LNCaP clone FGC (cell line): ENCODE measurements at regions not wholly inside any gene's neighbourhood (a gene's known extent, or its start where the extent isn't known, plus 50 kb on each side); places are given as distances from the start of the nearest gene placed in this dataset.

Experiments used
- DNase-seq: peaks from one replicate; pipeline ENCODE4 v3.0.0-alpha.2; 2011; ENCODE audit warnings: low read depth
- H3K4me3 ChIP-seq: 2 replicates; pipeline ENCODE4 v1.5.1; 2011; ENCODE audit warnings: mild to moderate bottlenecking, low read depth, low read length, control low read depth
- TF ChIP-seq, protein P1 (sequence below): IDR thresholded peaks from 2 replicates; pipeline ENCODE4 v1.5.1; 2012; ENCODE audit warnings: mild to moderate bottlenecking; ENCODE audit not compliant: control insufficient read depth, insufficient read depth; ENCODE audit errors: extremely low read depth

DNA sequence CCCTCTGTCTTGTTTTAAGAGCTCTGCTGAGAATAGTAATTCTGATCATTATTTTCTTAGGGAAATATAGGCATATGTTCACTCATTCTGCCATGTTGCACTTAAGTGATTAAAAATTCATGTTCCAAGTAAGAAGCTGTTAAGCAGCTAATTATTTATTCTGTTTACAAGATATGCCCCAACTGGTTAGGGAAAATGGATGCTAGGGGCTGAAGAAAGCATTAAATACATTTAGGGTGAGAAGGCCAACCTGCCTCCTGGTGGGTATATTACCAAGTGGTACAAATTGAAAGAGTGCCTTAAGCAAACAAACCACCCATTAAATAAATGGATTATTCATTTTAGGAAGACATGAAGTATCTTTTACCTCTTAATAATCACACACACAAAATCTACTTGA, 392.6 kb upstream of the EPHA5 start:
- TF ChIP-seq, protein P1, sequence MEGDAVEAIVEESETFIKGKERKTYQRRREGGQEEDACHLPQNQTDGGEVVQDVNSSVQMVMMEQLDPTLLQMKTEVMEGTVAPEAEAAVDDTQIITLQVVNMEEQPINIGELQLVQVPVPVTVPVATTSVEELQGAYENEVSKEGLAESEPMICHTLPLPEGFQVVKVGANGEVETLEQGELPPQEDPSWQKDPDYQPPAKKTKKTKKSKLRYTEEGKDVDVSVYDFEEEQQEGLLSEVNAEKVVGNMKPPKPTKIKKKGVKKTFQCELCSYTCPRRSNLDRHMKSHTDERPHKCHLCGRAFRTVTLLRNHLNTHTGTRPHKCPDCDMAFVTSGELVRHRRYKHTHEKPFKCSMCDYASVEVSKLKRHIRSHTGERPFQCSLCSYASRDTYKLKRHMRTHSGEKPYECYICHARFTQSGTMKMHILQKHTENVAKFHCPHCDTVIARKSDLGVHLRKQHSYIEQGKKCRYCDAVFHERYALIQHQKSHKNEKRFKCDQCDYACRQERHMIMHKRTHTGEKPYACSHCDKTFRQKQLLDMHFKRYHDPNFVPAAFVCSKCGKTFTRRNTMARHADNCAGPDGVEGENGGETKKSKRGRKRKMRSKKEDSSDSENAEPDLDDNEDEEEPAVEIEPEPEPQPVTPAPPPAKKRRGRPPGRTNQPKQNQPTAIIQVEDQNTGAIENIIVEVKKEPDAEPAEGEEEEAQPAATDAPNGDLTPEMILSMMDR, result no peak
- no peak overlapping the region for H3K4me3 ChIP-seq
- no peak for DNase-seq

DNA sequence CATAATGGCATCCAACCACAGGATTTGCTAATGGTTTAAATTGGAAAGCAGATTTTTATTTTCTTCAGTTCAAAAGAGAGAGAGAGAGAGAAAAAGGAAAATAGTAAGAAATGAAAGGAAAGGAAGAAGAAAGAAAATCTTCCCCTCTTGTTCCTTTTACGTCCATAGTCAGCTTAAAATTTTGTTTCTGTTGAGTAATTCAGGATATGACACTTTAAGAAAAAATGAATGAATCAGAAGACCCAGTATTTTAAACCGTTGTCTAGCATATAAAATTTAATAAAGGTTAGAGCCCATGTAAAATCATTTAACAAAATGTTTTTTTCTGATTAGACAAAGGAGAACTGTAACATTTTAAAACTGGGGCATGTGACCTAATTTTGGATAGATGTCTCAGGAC, 391.8 kb upstream of the EPHA5 start:
- no peak for DNase-seq
- TF ChIP-seq, protein P1, result no peak
- H3K4me3 ChIP-seq, result no peak overlapping the region

DNA sequence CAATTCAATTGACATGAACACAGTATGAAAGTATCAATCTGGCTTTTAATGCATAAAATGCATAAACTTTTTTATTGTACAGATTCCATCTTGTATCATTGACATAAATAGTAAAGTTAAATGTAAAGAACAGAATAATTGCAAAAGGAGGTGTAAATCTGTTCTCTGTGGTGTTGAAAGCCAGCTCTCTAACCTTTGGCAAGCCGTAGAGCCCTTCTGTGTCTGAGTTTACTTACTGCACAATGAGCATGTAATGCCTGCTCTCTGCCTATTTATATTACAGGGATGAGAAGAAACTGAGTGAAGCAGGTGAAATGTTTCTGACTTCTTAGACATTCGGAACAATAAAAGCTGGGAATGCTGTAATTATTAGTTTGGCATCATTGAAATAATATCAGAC, 389.3 kb upstream of the EPHA5 start:
- no peak for DNase-seq
- TF ChIP-seq, protein P1, result no peak
- H3K4me3 ChIP-seq, result no peak overlapping the region

- H3K4me3 ChIP-seq, result no peak overlapping the region
- TF ChIP-seq, protein P1, result no peak
- no peak for DNase-seq
These were observed 388.8 kb upstream of the EPHA5 start for GRCh38 chr4:66059136-66059535.

GRCh38 chr4:66055999-66056398, 385.7 kb upstream of the EPHA5 start:
- TF ChIP-seq, protein P1, result no peak
- H3K4me3 ChIP-seq, result no peak overlapping the region
- DNase-seq, result no peak

GRCh38 chr4:66052426-66052825, 382.1 kb upstream of the EPHA5 start:
- no peak for DNase-seq
- TF ChIP-seq, protein P1, result no peak

DNA sequence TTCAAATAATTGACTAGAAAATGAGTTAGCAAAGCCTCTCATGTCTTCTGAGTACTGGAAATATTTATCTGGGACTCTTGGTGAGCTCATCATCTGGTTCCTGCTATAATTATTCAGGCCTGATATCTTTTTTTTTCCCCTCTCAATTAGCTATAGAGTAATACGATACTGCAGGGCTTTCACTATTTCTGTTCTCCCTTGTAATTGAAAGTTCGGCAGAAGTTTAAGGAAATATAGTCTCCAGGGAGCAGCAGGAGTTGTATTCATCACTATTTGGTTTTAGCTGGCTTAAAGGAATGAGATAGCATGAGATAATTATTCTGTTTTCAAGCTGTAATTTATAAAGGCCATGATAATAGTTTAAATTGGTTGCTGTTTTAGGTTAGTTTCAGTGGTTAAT, 378.6 kb upstream of the EPHA5 start:
- no peak overlapping the region for H3K4me3 ChIP-seq
- DNase-seq, result no peak
- TF ChIP-seq, protein P1, result no peak

More at GRCh38 chr4:66052426-66052825, 382.1 kb upstream of the EPHA5 start:
- no peak overlapping the region for H3K4me3 ChIP-seq
